ENCODE measurements at regions not wholly inside any gene's neighbourhood (a gene's known extent, or its start where the extent isn't known, plus 50 kb on each side); places are given as distances from the start of the nearest gene placed in this dataset.

DNA sequence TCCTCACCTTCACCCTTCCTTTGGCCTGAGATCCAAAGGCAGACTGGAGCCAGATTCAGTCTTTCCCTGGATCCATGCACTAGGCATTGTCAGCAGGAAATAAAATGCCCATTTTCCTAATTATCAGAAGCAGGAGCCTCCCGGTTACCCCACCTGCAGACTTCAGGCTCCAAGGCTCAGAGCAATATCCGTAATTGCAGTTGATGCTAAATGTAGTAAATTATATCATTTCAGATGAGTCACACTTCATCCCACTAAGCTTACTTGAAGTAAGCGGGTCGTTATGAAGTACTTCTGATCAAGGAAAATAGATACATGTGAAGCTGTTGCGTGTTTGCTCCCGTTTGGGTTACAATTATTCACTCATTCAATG lies 110.7 kb upstream of the SFSWAP start:
- Histone ChIP-seq H3K4me2 (ENCODE audit: low read depth, low read length) (no peak overlapping the region), H3K23ac (ENCODE audit: low read depth, low read length) (no peak overlapping the region), H3K18ac (ENCODE audit: low read depth, low read length) (no peak overlapping the region), H3K14ac (replicated peaks; ENCODE audit: low read depth, low read length) (no peak overlapping the region), H2BK5ac (ENCODE audit: low read depth, low read length, poor library complexity, severe bottlenecking) (no peak overlapping the region), H2AK5ac (ENCODE audit: low read depth, low read length) (no peak overlapping the region), H3K27ac (ENCODE audit: insufficient read depth, low read length) (no peak overlapping the region), H3K79me1 (ENCODE audit: low read depth in 1 of 2, low read length in 2 of 2) (no peaks in the 10 kb centered on the region), H2AK9ac (replicated peaks; ENCODE audit: low read depth, low read length, poor library complexity) (no peak overlapping the region), H4K20me1 (ENCODE audit: insufficient read depth, low read length) (no peaks in the 10 kb centered on the region), H3K4me1 (ENCODE audit: control insufficient read depth, insufficient read depth, low read length) (no peaks in the 10 kb centered on the region), H3K36me3 (ENCODE audit: control insufficient read depth, insufficient read depth, low read length) (no peaks in the 10 kb centered on the region), H3K4me3 (ENCODE audit: insufficient read depth, low read depth, low read length) (no peak overlapping the region), H3K56ac (ENCODE audit: extremely low read depth, insufficient read depth, low read length) (no peak overlapping the region), H3K9me1 (ENCODE audit: insufficient read depth, low read length) (no peaks in the 10 kb centered on the region), H2AFZ (replicated peaks; ENCODE audit: low read length, poor library complexity) (no peak overlapping the region), H3K4ac (ENCODE audit: low read depth, low read length) (no peak overlapping the region), H3K9ac (ENCODE audit: low read depth, low read length) (no peak overlapping the region), H2BK120ac (ENCODE audit: low read depth, low read length) (no peak overlapping the region), H2BK20ac (ENCODE audit: low read depth, low read length) (no peak overlapping the region), H3K9me3 (ENCODE audit: control insufficient read depth, insufficient read depth, low read length) (peaks cover 5% of the 10 kb centered on the region; the same call in 1 of the 2 replicates), H4K8ac (ENCODE audit: low read depth in 2 of 2, low read length in 2 of 2) (no peak overlapping the region), H4K5ac (ENCODE audit: low read depth, low read length) (no peak overlapping the region), H2BK15ac (ENCODE audit: low read depth, low read length) (no peak overlapping the region), H3K27me3 (ENCODE audit: control insufficient read depth, insufficient read depth, low read length) (no peaks in the 10 kb centered on the region), H4K91ac (ENCODE audit: insufficient read depth, low read depth, low read length) (no peak overlapping the region)
- dilution Hi-C loops (cut with HindIII; ENCODE audit: low sequenced_read_pairs, unreplicated experiment): no loop called here
- ChIA-PET POLR2A (ENCODE audit: unreplicated experiment) (no interaction called here), CTCF (no interaction called here)
- in situ Hi-C loops (cut with MboI; ENCODE audit: low sequenced_read_pairs): no loop called here
- intact Hi-C loops (cut with micrococcal nuclease): loop anchor here (10.0 kb wide), 1 partner anchor 95 kb away; no protein-coding TSS in a partner anchor
- TF ChIP-seq, protein P1, sequence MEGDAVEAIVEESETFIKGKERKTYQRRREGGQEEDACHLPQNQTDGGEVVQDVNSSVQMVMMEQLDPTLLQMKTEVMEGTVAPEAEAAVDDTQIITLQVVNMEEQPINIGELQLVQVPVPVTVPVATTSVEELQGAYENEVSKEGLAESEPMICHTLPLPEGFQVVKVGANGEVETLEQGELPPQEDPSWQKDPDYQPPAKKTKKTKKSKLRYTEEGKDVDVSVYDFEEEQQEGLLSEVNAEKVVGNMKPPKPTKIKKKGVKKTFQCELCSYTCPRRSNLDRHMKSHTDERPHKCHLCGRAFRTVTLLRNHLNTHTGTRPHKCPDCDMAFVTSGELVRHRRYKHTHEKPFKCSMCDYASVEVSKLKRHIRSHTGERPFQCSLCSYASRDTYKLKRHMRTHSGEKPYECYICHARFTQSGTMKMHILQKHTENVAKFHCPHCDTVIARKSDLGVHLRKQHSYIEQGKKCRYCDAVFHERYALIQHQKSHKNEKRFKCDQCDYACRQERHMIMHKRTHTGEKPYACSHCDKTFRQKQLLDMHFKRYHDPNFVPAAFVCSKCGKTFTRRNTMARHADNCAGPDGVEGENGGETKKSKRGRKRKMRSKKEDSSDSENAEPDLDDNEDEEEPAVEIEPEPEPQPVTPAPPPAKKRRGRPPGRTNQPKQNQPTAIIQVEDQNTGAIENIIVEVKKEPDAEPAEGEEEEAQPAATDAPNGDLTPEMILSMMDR (conservative IDR thresholded peaks at IDR 0.05; ENCODE audit: low read depth, low read length): no peak
- TF ChIP-seq SMC3 (IDR thresholded peaks at IDR 0.05; ENCODE audit: low read depth, low read length) (no peak), NFE2L2 (IDR thresholded peaks at IDR 0.05; ENCODE audit: low read depth, low read length) (no peak), BHLHE40 (IDR thresholded peaks at IDR 0.05; ENCODE audit: low read depth, low read length) (no peak), RAD21 (IDR thresholded peaks at IDR 0.05; ENCODE audit: low read length) (no peak), FOS (IDR thresholded peaks at IDR 0.05; ENCODE audit: low read depth, low read length) (no peak), MAFK (IDR thresholded peaks at IDR 0.05; ENCODE audit: low read depth, low read length) (no peak), CEBPB (IDR thresholded peaks at IDR 0.05; ENCODE audit: low read depth, low read length) (no peak), MXI1 (IDR thresholded peaks at IDR 0.05; ENCODE audit: borderline replicate concordance, low read depth, low read length) (no peak), POLR2A (IDR thresholded peaks at IDR 0.05; ENCODE audit: low read depth, low read length) (no peak), CHD1 (IDR thresholded peaks at IDR 0.05; ENCODE audit: low read depth, low read length) (no peak)
- TF ChIP-seq, protein P2, sequence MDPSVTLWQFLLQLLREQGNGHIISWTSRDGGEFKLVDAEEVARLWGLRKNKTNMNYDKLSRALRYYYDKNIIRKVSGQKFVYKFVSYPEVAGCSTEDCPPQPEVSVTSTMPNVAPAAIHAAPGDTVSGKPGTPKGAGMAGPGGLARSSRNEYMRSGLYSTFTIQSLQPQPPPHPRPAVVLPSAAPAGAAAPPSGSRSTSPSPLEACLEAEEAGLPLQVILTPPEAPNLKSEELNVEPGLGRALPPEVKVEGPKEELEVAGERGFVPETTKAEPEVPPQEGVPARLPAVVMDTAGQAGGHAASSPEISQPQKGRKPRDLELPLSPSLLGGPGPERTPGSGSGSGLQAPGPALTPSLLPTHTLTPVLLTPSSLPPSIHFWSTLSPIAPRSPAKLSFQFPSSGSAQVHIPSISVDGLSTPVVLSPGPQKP (IDR thresholded peaks at IDR 0.05; ENCODE audit: borderline replicate concordance, low read depth, low read length): no peak
- TF ChIP-seq, protein P3, sequence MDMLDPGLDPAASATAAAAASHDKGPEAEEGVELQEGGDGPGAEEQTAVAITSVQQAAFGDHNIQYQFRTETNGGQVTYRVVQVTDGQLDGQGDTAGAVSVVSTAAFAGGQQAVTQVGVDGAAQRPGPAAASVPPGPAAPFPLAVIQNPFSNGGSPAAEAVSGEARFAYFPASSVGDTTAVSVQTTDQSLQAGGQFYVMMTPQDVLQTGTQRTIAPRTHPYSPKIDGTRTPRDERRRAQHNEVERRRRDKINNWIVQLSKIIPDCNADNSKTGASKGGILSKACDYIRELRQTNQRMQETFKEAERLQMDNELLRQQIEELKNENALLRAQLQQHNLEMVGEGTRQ (IDR thresholded peaks at IDR 0.05; ENCODE audit: low read depth, low read length): no peak
- no CpG with 5 or more reads among the region's 6 CpGs for WGBS, 2 experiments (ENCODE audit: extremely low coverage in 2 of 2, insufficient read length in 1 of 2)
- DNase-seq (no peak), ATAC-seq (ENCODE audit: low read depth) (no peak)
- BruUV-seq (replicated peaks): no TSS peak

Measured in IMR-90 (cell line).